DMS114 treated with DMSO at 0.1 percent for 48 hours (cell line): ENCODE measurements at regions not wholly inside any gene's neighbourhood (a gene's known extent, or its start where the extent isn't known, plus 50 kb on each side); places are given as distances from the start of the nearest gene placed in this dataset.
"Not testable (repeated sequence)": the region's sequence is repeated elsewhere in the genome, so short reads cannot be mapped to it uniquely, and the experiment has no call there.

Experiments used
- DNase-seq: peaks from one replicate; lab custom pipeline; 2025; ENCODE audit not compliant: unreplicated experiment; lab: John Stamatoyannopoulos, UW

- DNase-seq = not testable (repeated sequence)
Observed at GRCh38 chr17:30689266-30690000, 135.1 kb downstream of the CRLF3 start.

DNA sequence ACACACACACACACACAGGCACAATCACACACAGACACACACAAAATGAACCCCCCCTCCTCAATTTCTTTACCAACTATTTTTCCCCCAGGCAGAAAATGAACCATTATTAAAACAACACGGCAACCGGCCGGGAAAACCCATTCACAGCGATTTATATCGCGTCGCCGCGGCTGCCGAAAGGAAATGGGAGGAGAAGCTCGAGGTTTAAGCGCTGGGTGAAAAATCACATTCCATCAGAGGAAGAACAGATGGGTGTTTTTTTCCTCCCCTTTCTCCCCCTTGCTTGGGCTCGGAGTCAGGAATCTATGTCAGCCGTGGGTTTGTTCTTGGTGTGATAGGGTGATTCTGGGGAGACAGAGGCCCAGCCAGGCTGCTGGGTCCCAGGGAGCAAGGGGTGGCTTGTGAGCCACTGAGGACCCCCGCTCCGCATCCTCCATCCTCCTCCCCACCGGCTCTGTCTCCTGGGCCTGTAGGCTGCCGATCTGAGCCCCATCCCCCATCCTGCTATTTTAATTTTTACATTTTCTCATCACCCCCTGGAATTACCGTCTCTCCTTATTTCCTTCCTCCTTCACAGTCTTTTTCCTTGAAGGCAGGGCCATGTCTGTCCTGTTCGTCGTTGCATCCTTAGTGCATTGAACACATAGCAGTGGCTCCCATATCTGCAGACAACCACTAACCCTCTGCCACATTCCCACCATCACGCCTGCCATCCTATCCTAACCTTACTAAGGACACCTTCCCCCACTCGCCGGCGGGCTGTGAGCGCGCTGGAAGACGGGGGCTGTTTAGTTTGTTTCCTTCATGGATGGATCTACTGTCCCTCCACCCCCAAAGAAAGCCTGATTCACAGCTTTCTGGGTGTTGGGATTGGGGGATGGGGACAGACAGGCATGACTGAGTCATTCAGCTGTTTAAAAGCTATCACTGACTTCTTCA lies 137.7 kb downstream of the CRLF3 start:
- not testable (repeated sequence) for DNase-seq

DNA sequence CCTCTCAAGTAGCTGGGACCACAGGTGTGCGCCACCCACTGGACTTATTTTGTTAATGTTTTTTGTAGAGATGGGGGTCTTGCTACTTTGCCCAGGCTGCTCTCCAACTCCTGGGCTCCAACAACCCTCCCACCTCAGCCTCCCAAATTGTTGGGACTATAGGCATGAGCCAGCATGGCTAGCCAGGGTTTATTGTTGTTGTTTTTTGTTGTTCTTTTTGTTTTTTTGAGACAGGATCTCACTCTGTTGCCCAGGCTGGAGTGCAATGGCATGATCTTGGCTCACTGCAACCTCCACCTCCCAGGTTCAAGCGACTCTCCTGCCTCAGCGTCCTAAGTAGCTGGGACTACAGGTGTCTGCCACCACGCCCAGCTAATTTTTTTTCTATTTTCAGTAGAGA lies 142.2 kb downstream of the CRLF3 start:
- not testable (repeated sequence) for DNase-seq

DNA sequence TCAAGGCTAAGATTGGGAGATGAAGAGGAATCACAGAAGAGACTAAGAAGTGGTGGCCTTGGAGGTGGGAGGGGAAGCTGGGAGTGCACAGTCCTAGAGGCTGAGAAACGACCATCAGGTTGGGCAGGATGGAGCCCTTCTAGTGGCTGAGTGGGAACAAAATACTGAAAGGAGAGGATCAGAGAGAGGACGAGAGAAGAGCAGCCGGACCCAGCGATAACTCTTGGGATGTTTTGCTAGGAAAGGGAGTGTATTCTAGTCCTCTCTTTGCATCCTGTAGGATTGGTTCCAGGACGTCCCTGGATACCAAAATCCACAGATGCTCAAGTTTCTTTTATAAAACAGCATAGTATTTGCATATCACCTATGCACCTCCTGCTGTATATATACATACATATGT lies 143.8 kb downstream of the CRLF3 start:
- not testable (repeated sequence) for DNase-seq

GRCh38 chr17:30677550-30678249 lies 146.8 kb downstream of the CRLF3 start:
- no peak for DNase-seq

- not testable (repeated sequence) for DNase-seq
Observed at GRCh38 chr17:30675777-30676492, 148.6 kb downstream of the CRLF3 start.

DNA sequence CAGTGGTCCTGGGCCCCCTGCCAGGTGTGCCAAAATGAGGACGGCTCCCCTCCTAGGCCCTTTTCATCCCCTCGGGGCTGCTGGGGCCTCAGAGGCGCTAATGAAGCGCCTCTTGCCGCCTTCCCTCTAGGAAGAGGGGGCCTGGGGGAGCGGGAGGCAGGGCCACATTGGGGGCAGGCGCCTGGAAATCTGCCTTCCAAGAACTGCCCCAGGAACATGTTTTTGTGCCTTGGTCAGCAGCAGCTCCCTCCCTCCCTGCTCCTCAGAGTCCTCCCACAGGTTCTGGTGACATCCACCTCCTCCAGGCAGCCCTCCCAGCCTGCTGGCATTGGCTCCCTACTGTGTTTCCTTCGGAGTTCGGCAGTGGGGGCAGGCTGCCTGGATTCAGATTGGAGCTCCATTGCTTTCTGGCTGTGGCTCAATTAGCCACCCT lies 155.3 kb downstream of the CRLF3 start:
- not testable (repeated sequence) for DNase-seq

GRCh38 chr17:30668360-30669181 lies 155.9 kb downstream of the CRLF3 start:
- not testable (repeated sequence) for DNase-seq

DNA sequence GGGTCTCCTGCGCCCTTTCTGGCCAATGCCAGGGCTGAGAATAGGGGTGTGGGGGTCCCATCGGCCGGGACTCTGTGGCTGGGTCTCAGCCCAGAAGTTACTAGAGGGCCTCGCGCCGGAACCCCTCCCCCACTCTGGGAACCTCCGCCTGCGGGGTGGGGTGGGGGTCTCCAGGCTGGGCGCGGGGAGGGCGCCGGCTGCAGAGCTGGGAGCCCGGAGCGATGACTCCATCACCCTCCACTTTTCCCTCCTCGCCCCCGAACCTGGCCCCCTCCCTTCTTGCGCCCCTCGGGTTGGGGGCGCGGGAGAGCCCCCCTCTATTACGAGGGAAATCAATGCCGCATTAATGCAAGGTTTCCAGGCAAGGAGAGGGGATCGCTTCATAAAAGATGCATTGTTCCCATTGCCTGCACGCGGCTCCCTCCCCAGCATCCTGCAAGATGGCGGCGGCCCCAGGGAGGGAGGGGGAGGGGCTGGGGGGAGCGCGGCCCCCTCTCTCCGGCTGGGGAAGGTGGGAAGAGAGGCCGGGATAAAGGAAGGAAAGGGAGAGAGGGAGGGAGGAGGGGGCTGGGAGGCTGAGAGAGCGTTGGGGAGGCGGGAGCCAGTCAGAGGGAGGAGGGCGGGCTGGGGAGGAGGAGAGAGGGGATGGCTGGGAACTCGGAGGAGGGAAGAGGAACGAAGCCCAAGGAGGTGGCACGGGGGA lies 156.7 kb downstream of the CRLF3 start:
- DNase-seq = peak; percentile 31

DNA sequence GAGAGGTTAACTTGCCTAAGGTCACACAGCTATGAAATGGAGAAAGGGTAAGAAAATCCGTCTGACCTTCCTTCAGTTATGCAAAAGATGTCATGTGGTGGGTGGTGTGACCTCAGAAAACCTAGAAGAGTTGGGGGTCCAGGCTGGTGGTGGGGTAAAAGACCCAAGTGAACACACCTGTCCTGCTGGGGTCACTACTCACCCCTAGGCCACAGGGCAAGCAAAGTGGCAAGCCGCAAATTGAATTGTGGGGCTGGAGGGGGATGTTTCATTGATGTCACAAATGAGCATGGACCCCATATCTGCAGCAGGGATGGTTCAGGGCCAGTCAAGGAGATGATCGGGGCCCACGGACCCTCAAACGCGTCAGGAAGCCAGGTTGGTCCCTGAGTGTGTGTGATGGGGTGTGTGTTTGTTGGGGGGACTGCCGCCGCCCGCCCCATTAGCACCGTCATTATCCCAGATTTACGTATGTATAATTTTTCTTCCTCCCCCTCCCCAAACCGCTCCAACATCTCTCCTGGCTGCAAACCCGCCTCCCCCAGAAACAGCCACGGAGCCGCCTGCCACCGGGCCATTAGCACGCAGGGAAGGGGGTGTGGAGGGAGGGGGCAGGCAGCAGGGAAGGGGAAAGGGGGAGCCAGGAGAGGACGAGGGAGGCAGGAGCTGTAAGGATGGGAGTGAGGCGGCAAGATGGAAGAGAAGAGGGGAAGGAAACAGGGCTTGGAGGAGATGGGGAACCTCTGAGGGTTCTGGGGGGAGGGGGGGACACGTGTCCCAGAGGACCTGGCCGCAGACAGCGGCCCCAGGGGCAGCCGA lies 157.4 kb downstream of the CRLF3 start:
- DNase-seq = not testable (repeated sequence)

DNA sequence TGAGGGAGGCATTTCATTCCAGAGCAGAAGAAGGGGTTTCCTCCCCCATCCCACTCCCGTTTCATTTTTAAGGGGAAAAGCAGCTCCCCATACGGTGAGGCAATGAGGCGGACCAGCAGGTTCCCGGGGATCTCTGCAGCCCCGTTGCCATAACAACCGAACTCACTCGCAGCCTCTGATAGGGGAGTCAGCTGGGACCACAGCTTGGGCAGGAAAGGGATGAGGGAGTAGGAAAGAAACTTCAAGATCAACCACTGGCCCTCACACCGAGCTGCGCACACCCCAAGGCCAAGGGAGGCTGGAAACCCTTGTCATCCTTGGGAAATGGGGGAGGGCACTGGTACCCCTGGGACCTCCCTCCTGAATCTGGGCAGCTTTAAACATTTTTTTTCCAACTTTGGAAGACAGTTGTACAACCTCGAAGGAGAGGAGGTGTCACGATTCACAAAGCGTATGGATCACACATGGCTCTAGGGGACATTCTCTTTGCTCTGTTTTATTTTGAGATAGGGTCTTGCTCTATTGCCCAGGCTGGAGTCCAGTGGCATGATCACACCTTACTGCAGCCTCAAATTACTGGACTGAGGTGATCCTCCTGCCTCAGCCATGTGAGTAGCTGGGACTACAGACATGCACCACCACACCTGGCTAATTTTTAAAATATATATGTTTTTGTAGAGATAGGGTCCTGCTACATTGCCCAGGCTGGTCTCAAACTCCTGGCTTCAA lies 160.6 kb downstream of the CRLF3 start:
- DNase-seq = not testable (repeated sequence)

DNA sequence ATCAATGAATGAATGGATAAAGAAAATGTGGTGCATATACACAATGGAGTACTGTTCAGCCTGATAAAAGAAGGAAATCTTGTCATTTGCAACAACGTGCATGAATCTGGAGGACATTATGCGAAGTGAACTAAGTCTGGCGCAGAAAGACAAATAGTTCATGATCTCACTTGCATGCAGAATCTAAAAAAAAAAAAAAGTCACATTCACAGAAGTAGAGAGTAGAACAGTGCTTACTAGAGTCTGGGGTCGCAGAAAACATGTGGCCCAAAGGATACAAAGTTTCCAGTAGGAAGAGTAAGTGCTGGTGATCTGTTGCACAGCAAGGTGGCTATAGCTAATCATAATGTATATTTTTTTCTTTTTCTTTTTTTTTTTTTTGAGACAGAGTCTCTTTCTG lies 167.3 kb downstream of the CRLF3 start:
- not testable (repeated sequence) for DNase-seq

DNA sequence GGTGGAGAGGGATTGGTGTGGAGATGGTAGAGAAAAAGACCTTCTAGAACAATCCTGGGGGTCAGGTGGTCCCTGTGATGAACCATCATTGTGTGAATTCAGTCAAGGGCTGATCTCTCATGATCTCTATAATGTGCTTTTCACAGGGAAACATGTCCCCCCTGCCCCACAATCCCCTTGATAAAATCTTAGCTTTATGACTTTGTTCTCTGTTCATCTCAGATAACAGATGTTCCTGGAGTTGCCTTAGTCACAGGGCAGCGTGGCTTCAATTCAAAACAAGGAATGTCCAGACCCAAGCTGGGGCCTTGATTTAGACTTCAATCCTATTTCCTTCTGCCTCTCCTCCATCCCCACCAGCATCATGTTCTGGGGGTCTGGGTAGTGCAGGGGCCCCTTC lies 171.5 kb downstream of the CRLF3 start:
- DNase-seq = not testable (repeated sequence)

GRCh38 chr17:30650149-30650548 lies 172.9 kb downstream of the GOSR1 start:
- DNase-seq = not testable (repeated sequence)

GRCh38 chr17:30648015-30648620 lies 170.9 kb downstream of the GOSR1 start:
- DNase-seq = not testable (repeated sequence)

DNA sequence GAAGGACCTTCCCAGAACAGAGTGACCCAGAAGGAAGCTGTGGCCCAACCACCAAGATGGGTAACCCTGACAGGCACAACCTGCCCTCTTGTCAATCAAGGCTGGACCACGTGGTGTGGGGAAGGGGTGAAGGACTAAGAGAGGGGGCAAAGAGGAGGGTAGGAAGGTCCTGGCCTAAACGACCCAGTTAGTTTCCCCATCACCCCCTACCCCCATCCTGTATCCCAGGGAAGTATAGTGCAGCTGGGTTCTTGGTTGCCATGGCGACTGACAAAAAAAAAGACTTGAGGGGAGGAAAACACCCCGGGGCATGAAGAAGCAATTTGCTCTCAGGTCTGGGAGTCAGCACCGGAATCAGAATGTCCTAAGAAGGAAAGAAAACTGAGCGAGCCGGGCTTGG lies 168.7 kb downstream of the GOSR1 start:
- DNase-seq = not testable (repeated sequence)

DNA sequence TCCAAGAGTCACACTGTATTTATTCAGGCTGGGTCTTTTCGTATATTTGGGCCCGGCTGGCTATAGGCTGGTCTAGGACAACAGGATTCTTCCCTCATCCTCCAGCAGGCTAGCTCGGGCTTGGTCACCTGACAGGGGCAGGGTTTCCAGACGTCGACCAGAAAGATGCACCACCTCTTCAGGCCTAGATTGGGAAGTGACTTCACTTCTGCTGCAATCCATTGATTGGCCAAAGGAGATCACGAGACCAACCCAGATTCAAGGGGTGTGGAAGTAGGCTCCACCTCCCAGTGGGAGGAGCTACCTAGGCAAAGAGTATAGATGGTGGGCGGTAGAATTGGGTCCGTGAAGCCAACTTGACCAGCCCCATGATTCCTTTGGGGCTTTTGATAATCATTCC lies 167.5 kb downstream of the GOSR1 start:
- DNase-seq = not testable (repeated sequence)
